GM23248 (cell line): ENCODE measurements at regions not wholly inside any gene's neighbourhood (a gene's known extent, or its start where the extent isn't known, plus 50 kb on each side); places are given as distances from the start of the nearest gene placed in this dataset.

Experiments used
- DNase-seq: peaks from one replicate; pipeline ENCODE4 v3.0.0-alpha.2; 2015
- H2AFZ ChIP-seq: fragments of 200-600 bp; sonication (generic); 2 replicates; pipeline ENCODE4 v1.6.1; 2016; ENCODE audit warnings: antibody characterized with exemption
- H3F3A ChIP-seq: fragments of 200-600 bp; sonication (generic); 2 replicates; pipeline ENCODE4 v1.6.1; 2016; ENCODE audit warnings: mild to moderate bottlenecking, antibody characterized with exemption, mixed run types; ENCODE audit not compliant: insufficient read depth
- H3K27ac ChIP-seq: fragments of 200-600 bp; sonication (generic); 2 replicates; pipeline ENCODE4 v1.5.1; 2016; ENCODE audit warnings: mild to moderate bottlenecking
- H3K27me3 ChIP-seq: fragments of 200-600 bp; sonication (generic); replicated peaks from 2 replicates; pipeline ENCODE4 v1.6.1; 2016; ENCODE audit warnings: mild to moderate bottlenecking; ENCODE audit not compliant: insufficient read depth
- H3K36me3 ChIP-seq: fragments of 200-600 bp; sonication (generic); 2 replicates; pipeline ENCODE4 v1.6.1; 2016; ENCODE audit warnings: low read depth, mild to moderate bottlenecking
- H3K4me1 ChIP-seq: fragments of 200-600 bp; sonication (generic); 2 replicates; pipeline ENCODE4 v1.6.1; 2016; ENCODE audit warnings: mild to moderate bottlenecking; ENCODE audit not compliant: insufficient read depth
- H3K4me2 ChIP-seq: fragments of 200-600 bp; sonication (generic); one replicate; pipeline ENCODE4 v1.6.1; 2016; ENCODE audit warnings: mild to moderate bottlenecking; ENCODE audit not compliant: unreplicated experiment
- H3K4me3 ChIP-seq: fragments of 200-600 bp; sonication (generic); 2 replicates; pipeline ENCODE4 v1.5.1; 2016; ENCODE audit warnings: mild to moderate bottlenecking
- H3K79me2 ChIP-seq: fragments of 200-600 bp; sonication (generic); 2 replicates; pipeline ENCODE4 v1.6.1; 2016; ENCODE audit warnings: mild to moderate bottlenecking; ENCODE audit not compliant: insufficient read depth
- H3K9ac ChIP-seq: fragments of 200-600 bp; sonication (generic); 2 replicates; pipeline ENCODE4 v1.6.1; 2016; ENCODE audit warnings: mild to moderate bottlenecking
- H3K9me2 ChIP-seq: fragments of 200-600 bp; sonication (generic); 2 replicates; pipeline ENCODE4 v1.6.1; 2016; ENCODE audit warnings: mixed run types, mild to moderate bottlenecking, moderate library complexity; ENCODE audit not compliant: insufficient read depth
- H3K9me3 ChIP-seq: fragments of 200-600 bp; sonication (generic); one replicate; pipeline ENCODE4 v1.6.1; 2017; ENCODE audit warnings: low read depth
- H4K20me1 ChIP-seq: fragments of 200-600 bp; sonication (generic); 2 replicates; pipeline ENCODE4 v1.6.0; 2016; ENCODE audit not compliant: insufficient read depth
- EZH2 ChIP-seq: fragments of 200-600 bp; sonication (generic); IDR thresholded peaks from 2 replicates; pipeline ENCODE4 v1.6.1; 2018; ENCODE audit warnings: antibody characterized with exemption, mild to moderate bottlenecking; ENCODE audit not compliant: insufficient read depth, poor library complexity, severe bottlenecking
- EZH2phosphoT487 ChIP-seq: fragments of 200-600 bp; sonication (generic); IDR thresholded peaks from 2 replicates; pipeline ENCODE4 v1.6.1; 2018; ENCODE audit warnings: antibody characterized with exemption, moderate library complexity, mild to moderate bottlenecking, low read depth; ENCODE audit not compliant: insufficient read depth
- WGBS, 2 experiments: methylation state at CpG; one replicate each; pipeline ENCODE4 v1.1.6; 2015 to 2017; ENCODE audit warnings: low lambda C conversion rate in 2 of 2, low coverage in 1 of 2; ENCODE audit errors: missing lambda C conversion rate in 2 of 2; 5-methylcytosine and 5-hydroxymethylcytosine counted together
- in situ Hi-C: fragments of 300-500 bp; cut with MboI; formaldehyde crosslinking; loops from 2 replicates; pipeline ENCODE4 v1.15.0; 2020

- in situ Hi-C loops, result no loop called here
- Histone ChIP-seq H3K4me1 (no peaks in the 10 kb centered on the region), H4K20me1 (no peaks in the 10 kb centered on the region), H3K79me2 (no peaks in the 10 kb centered on the region), H3K36me3 (no peaks in the 10 kb centered on the region), H3K9ac (no peak overlapping the region), H3K27me3 (no peaks in the 10 kb centered on the region), H3F3A (no peaks in the 10 kb centered on the region), H3K9me3 (no peaks in the 10 kb centered on the region), H3K4me2 (no peak overlapping the region), H2AFZ (no peak overlapping the region), H3K4me3 (no peak overlapping the region), H3K9me2 (no peaks in the 10 kb centered on the region), H3K27ac (no peak overlapping the region)
- TF ChIP-seq EZH2 (no peak), EZH2phosphoT487 (no peak)
- 19% methylated on average over 2 of the region's 2 CpGs for WGBS, 2 experiments
- DNase-seq, result no peak
These were observed 290.9 kb upstream of the SMC2 start for GRCh38 chr9:103803245-103803644.

GRCh38 chr9:103804077-103804735, 289.9 kb upstream of the SMC2 start:
- in situ Hi-C loops, result no loop called here

GRCh38 chr9:103809745-103810144, 284.4 kb upstream of the SMC2 start:
- H3K4me1 ChIP-seq, result no peaks in the 10 kb centered on the region
- no peak overlapping the region for H3K4me2 ChIP-seq
- TF ChIP-seq EZH2 (no peak), EZH2phosphoT487 (no peak)
- H3F3A ChIP-seq, result no peaks in the 10 kb centered on the region
- no peak overlapping the region for H3K27ac ChIP-seq
- 3 to 8% methylated on average over 3 of the region's 3 CpGs for WGBS, 2 experiments
- H2AFZ ChIP-seq, result no peak overlapping the region
- H4K20me1 ChIP-seq, result no peaks in the 10 kb centered on the region
- no peaks in the 10 kb centered on the region for H3K36me3 ChIP-seq
- no peaks in the 10 kb centered on the region for H3K9me3 ChIP-seq
- no peaks in the 10 kb centered on the region for H3K27me3 ChIP-seq
- no peak for DNase-seq
- H3K9ac ChIP-seq, result no peak overlapping the region
- no peak overlapping the region for H3K4me3 ChIP-seq
- no peaks in the 10 kb centered on the region for H3K9me2 ChIP-seq
- in situ Hi-C loops, result no loop called here
- H3K79me2 ChIP-seq, result no peaks in the 10 kb centered on the region

More at GRCh38 chr9:103804077-103804735, 289.9 kb upstream of the SMC2 start:
- Histone ChIP-seq H3K9ac (no peak overlapping the region), H3K27me3 (no peaks in the 10 kb centered on the region), H3K4me1 (no peaks in the 10 kb centered on the region), H4K20me1 (no peaks in the 10 kb centered on the region), H2AFZ (no peak overlapping the region), H3K4me3 (no peak overlapping the region), H3K27ac (no peak overlapping the region), H3K4me2 (no peak overlapping the region), H3K79me2 (no peaks in the 10 kb centered on the region), H3K9me2 (no peaks in the 10 kb centered on the region), H3K9me3 (no peaks in the 10 kb centered on the region), H3F3A (no peaks in the 10 kb centered on the region), H3K36me3 (no peaks in the 10 kb centered on the region)
- WGBS, 2 experiments, result 0% methylated on average over 1 of the region's 1 CpG
- TF ChIP-seq EZH2phosphoT487 (no peak), EZH2 (no peak)
- DNase-seq, result no peak

- Histone ChIP-seq H3K27ac (no peak overlapping the region), H3K9ac (no peak overlapping the region), H3K9me3 (no peaks in the 10 kb centered on the region), H3K79me2 (no peaks in the 10 kb centered on the region), H3F3A (no peaks in the 10 kb centered on the region), H4K20me1 (no peaks in the 10 kb centered on the region), H3K27me3 (no peaks in the 10 kb centered on the region), H3K4me1 (no peaks in the 10 kb centered on the region), H3K4me3 (no peak overlapping the region), H3K9me2 (no peaks in the 10 kb centered on the region), H3K36me3 (no peaks in the 10 kb centered on the region), H2AFZ (no peak overlapping the region), H3K4me2 (no peak overlapping the region)
- in situ Hi-C loops, result no loop called here
- DNase-seq, result no peak
- TF ChIP-seq EZH2, result no peak
- no peak for TF ChIP-seq EZH2phosphoT487
These were observed 282.6 kb upstream of the SMC2 start for GRCh38 chr9:103811462-103811861.

- no peaks in the 10 kb centered on the region for H4K20me1 ChIP-seq
- in situ Hi-C loops, result no loop called here
- no peak for DNase-seq
- no peaks in the 10 kb centered on the region for H3K9me3 ChIP-seq
- H3K79me2 ChIP-seq, result no peaks in the 10 kb centered on the region
- no peaks in the 10 kb centered on the region for H3K9me2 ChIP-seq
- H3K4me3 ChIP-seq, result no peak overlapping the region
- no peak overlapping the region for H2AFZ ChIP-seq
- TF ChIP-seq EZH2 (no peak), EZH2phosphoT487 (no peak)
- no peak overlapping the region for H3K27ac ChIP-seq
- H3K27me3 ChIP-seq, result no peaks in the 10 kb centered on the region
- no peak overlapping the region for H3K9ac ChIP-seq
- no peak overlapping the region for H3K4me2 ChIP-seq
- H3K36me3 ChIP-seq, result no peaks in the 10 kb centered on the region
- 15 to 18% methylated on average over 4 of the region's 4 CpGs for WGBS, 2 experiments
- H3K4me1 ChIP-seq, result no peaks in the 10 kb centered on the region
- no peaks in the 10 kb centered on the region for H3F3A ChIP-seq
These were observed 278.0 kb upstream of the SMC2 start for GRCh38 chr9:103816146-103816545.
